NCI-H2081 treated with DMSO at 0.1 percent for 48 hours (cell line): ENCODE measurements at regions not wholly inside any gene's neighbourhood (a gene's known extent, or its start where the extent isn't known, plus 50 kb on each side); places are given as distances from the start of the nearest gene placed in this dataset.

Experiments
- DNase-seq: peaks from one replicate; lab custom pipeline; 2025; lab: John Stamatoyannopoulos, UW

DNA sequence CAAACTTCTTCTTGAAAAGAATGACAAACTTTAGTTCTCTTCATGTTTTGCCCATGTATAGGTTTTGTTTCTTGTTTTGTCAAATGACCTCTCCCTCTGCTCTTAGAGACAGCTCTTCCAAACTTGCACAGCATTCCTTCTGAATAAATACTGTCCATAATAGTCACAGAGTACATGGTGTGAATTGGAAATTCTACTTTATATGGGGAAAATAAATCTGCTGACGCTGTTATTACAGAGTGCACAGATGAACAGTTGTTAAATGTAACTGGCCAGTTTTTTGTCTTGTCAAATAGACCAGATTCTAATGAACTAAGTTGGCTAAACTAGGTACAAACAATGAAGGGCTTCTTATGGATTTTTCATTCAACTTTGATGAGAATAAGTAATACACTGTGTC lies 115.8 kb upstream of the DTNA start:
- DNase-seq = no peak

DNA sequence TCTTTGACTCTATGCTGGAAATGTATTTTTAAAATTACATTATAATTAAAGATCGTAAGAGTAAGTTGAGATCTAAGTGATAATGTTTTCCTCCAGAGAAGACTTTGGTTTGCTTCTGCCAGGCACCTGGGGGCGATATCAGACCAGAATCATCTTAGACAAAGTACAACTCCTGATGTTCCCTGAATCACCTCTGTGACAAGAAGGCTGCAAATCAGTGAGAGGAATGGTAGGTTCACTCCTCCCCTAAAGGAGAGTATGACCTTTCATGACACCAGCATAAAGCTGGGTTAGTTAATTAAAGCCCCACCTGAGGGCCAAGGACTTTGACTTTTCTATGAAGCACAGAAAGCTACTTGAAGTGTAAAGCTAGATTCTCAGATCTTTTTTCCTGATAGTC lies 114.4 kb upstream of the DTNA start:
- no peak for DNase-seq

DNA sequence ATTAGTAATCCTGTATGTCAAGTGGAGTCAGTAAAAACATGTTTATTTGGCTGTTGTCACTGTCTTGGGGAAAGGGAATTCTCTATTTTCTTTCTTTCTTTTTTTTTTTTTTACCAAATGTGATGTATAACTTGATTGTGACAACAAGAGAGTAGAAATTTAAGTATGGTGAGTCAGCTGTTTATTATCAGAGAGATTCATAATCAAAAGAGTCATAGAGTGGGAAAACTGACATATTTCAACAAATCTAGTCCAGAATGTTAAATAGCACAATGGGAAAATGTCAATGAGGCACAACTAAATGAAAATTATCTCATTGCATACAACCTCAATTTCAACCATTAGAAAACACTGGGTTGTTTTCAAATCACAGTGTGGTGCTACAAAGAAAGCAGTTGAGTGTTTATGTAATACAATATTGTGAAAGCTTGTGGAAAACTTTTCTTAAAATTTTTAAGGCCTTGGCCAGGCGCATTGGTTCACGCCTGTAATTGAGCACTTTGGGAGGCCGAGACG lies 111.9 kb upstream of the DTNA start:
- DNase-seq = no peak

DNA sequence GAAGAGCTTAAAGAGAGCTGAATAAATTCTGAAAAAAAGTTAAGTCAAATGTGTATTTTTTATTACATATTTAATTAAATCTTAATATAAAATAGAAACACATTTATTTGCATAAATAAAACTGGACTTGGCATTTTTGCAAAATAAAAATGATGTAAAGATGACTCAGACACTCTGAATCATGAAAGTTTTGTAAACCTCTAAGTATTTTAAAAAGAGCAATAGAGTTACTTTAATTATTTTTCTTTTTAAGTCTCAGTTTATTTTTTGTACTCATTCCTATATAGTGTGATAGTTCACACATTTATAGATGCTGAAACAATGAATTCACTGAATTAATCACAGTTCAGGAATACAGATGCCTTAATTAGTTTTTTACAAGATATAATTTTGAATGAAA lies 109.9 kb upstream of the DTNA start:
- DNase-seq = no peak

DNA sequence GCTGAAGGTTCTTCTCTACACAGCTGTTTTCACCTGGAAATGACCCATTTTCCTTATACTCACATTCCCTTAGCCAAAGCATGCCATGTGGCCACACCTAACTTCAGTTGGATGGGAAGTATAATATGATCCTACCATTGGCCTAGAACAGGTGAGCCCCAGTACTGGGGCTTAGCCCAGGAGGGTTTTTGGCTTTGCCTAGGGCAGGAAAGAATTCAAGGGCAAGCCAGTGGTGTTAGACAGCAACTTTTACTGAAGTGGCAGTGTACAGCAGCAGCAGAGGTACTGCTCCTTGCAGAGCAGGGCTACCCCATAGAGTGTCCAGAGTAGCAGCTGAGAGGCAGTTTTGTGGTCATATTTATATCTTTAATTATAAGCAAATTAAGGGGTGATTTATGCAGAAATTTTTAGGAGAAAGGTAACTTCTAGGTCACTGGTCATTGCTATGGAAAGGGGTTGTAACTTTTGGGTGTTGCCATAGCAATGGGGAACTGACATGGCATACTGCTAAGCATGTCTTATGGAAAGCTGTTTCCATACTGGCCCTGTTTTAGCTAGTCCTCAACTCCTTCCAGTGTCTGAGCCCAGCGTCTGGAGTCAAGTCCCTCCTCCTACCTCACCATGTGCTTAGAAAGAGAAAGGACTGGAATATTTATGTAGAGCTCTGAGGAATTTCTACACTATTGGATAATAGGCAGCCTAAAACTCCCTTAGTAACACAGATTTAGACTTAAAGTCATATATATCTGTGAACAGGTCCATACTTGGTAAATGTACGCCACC lies 109.0 kb upstream of the DTNA start:
- DNase-seq = no peak

DNA sequence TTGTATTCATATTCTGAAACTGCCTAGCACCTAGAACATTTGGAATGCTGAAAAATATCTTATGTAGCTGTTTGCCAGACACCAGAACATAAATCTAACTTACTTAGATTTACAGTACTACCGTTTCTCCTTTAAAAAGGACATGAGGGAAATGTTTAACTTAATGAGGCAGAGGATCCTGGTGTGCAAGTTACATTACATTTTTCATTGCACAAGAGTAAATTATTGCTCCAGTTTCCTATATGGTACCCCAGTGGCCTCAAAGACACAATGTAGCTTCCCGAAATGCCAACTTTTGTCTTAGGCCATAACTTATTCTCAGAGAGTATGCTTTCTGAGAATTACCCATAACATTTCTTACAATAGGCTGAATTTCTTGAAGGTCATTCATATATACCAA lies 105.5 kb upstream of the DTNA start:
- DNase-seq = no peak

DNA sequence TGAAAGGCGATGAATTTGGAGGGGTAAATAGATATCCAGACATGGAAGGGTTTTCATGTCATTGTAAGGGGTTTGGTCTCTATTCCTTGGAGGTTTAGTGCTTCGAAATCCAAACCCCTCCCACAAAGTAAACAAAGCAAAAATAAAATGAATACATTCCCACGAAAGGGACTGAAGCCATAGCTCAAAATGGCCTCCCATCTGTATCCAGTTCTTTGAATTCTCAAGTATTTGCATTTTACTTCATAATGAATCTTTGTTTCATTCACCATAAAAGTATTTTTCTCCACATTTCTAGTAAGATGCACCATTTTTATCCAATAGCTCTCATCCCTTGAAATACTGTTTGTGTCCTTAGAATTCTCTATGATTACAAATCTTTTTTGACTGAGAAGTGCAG lies 103.2 kb upstream of the DTNA start:
- DNase-seq = no peak

DNA sequence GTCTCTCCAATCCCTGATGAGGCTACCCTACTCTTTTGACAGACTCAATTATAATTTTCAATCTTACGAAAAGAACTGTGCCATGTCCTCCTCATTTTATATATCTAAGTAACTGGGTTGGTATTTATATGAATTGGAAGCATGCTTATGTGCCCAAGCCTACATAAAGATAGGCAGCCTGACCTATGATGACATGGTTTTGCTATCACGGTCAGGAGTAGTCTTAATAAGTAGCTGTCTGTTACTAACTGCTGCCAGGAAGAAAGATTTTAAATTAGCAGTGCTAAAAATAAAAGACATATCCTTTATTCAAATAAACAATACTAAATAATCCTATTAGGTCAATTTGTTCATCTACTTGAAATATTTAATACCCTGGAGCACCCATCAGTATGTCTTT lies 102.0 kb upstream of the DTNA start:
- no peak for DNase-seq

DNA sequence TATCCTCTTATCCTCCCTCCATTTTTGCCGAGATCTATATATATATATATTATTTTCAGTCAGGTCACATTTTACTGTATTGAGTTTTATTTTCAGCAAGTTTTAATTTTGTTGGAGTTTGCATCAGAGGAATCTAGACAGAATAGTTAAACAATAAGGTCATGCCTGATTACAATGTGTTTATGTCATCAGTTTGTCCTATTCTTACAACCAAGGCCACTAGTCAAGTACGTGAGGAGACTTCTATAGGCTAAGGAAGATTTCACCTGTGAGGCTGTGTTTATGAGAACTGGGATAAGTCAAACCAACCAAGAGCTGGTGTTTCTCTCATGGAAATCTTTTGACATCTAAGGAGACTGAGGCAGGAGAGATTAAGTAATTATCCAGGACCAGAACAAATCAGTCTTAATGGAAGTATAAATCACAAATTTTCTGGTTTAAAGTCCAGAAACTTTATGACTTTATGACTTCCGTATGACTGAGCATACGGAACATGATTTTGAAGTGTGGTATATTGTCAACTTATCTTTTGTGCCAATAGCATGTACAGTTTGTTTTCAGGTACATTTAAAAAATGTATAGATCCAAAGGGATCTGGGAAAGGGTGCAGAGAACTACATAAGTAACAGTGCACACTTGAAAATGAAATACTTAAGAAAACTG lies 100.0 kb upstream of the DTNA start:
- DNase-seq = no peak

DNA sequence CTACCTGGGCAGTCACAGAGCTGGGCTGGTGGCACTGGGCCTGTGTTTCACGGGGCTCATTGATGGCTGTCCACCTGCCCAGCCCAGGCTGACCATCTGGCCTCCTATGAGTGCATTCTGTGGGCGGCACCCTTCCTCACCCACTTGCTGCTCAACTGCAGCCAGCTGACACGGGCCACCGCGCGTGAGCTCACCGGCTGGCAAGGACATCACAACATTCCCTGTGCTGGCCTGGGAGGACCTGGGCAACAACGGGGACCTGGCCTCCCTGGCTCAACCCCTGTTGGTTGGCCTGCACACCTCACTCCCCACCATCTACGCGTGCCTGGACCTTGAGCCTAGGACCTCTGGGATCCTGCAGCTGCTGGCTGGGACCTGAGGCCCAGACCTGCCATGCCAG lies 98.2 kb upstream of the DTNA start:
- DNase-seq = no peak

DNA sequence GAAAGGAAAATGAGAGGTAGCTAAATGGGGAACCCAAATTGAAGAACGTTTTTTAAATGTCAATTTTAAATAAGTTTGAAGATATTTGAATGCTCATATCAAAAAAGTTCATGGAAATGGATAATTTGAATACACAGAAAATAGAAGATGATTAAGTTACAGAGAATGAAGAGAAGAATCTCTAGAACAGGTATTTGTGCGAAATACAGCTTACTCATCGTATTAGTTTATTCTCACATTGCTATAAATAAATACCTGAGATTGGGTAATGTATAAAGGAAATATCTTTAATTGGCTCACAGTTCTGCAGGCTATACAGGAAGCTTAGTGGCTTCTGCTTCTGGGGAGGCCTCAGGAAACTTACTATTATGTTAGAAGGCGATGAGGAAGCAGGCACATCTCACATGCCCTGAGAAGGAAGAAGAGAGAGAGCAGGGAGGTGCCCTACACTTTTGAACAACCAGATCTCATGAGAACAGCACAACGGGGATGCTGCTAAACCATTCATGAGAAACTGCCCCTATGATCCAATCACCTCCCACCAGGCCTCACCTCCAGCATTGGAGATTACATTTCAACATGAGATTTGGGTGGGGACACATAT lies 89.7 kb upstream of the DTNA start:
- DNase-seq = no peak

DNA sequence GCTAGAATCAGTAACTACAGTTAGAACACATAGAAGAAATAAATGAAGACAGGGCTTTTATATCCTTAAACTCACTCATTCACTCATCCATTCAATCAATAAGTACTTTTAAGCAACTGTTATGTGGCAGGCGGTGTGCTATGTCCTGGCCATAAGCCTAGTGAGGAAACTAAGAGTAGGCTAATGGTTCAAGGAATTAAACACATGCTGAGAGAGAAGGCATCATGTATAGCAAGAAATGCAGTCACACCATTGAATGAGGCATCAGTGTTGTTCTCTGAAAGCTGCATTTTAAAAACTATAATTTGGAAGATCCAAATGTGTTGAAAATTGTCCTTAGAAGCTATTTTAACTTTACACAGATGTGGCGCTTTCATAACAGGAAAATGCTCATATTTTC lies 86.5 kb upstream of the DTNA start:
- DNase-seq = no peak

DNA sequence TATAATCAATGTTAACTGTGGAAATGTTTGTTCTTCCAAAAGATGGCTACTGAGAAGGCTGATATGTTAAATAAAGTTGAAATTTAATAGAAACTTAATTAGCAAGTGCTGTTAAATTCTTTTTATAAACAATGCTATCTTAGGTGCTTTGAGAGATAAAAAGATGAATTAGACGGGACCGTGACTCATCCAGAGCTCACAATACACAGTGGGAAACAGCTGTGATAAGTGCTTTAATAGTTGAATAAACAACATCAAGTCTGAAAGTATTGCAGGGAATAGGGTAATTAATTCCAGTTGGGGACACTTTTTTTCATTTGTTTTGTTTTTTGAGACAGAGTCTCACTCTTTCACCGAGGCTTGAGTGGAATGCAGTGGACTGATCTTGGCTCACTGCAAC lies 85.5 kb upstream of the DTNA start:
- no peak for DNase-seq

DNA sequence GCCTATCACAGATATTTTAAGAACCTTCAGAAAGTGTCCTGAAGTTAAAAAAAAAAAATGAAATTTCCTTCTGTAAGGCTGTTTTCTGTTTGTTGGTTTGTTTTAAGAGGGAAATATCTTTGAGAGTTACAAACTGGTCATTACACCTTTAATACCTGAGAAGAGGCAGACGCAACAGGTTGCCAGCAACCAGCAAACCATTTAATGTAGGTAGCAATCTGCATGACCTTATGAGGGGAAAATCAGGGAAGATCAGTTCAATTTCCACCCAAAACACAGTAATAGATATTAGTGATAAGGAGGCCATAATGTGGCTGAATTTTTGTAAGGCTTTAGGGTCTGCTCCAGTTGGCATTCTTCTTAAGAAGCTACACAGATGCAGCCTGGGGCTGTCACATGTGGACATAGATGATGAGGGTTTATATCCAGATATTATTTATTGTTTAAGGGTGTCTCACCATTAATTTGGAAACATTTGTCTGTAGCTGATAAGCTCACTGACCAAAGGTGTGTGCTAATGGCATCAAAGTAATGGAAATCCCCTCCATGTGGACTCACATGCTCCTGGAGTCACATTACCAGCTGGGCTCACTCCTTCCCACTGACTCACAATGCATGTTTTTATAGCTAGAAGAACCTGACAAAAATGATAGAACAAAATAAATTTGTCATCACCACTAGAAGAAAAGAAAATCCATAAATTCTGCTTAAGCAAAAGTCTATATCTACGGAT lies 83.5 kb upstream of the DTNA start:
- no peak for DNase-seq

DNA sequence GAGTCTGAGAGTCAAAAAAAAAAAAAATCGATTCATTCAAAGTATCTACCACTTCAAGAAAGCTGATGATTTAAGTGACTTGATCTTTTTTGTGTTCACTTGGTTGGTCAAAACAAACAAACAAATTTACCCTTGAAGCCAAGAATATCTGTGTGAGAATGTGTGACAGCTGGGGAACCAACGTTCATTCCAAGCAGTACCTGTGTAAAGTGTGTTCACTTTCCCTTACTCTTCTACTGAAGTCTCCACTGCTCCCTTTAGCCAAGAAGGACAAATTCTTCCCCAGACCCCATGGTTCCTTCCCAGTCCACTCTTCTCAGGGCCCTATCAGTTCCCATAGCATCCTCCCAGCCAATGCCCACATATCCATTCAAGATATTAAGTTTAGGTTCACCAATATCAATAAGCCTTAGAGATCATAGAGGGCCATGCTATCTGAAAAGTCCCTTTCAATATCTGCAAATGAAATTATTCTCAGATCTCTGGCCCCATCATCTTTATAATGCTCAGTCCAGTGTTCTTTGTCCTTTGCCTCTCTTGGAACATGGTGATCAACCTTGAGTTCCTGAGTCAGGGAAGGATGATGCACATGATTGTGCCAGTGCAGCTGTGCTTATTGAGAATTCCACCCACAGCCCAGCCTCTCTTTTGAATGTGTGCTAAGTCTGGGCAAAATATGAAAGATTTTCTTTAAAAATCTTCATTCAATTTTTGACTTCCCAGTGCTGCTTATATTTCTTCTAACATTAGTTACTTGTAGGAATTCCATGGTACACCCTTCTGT lies 82.8 kb upstream of the DTNA start:
- DNase-seq = no peak

DNA sequence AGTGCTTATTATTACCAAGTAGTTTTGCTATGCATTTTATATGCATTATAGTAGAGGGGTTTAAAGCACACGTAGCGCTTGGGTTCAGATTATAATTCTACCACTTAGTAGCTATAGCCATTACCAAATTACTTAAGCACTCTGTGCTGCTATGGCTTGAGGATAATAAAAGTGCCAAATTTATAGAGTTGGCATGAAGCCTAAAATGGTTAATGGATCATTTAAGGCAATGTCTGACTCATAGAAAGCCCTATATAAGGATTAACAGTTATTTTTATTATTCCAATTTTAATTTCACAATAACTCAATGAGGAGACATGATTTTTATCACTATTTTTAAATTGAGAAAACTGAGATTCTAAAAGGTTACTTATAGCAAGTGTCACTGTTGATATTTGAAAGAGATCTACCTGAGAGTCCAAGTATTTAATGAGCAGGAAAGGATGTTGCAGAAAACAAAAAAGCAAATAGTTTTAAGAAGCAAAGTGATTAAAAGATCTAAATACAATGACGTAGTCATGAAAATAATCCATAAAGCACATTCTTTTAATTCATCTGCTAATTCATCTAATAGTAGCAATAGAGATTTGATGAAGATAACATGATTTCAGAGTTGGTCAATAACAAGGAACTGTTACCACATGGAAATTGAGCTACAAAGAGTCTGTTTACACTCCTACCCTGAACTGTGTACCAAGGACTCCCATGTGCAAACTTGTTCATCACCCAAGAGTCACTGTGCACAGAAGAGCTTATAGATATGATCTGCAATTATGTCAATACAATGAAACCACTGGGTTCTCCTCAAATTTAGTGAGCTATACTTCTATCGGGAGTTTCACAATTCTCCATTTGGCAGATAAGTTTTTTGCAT lies 78.8 kb upstream of the DTNA start:
- no peak for DNase-seq

DNA sequence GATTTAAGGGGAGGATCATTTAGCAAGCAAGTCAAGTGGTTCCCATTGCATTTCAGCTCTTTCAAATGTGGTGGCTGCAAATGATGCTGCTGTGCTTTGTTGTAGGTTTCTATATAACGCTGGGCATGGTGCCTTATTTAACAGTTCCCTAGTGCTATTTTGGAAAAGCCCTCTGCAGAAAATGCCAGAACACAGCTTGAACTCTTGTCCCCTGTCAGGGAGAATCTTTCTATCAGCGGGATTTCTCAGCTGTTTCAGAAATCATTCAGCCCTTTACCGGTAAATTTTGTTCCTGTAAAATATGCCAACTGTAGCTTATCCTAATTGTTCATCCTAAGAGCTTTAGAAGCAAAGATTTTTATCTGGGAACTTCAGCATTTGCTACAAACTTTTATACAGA lies 77.8 kb upstream of the DTNA start:
- DNase-seq = no peak

DNA sequence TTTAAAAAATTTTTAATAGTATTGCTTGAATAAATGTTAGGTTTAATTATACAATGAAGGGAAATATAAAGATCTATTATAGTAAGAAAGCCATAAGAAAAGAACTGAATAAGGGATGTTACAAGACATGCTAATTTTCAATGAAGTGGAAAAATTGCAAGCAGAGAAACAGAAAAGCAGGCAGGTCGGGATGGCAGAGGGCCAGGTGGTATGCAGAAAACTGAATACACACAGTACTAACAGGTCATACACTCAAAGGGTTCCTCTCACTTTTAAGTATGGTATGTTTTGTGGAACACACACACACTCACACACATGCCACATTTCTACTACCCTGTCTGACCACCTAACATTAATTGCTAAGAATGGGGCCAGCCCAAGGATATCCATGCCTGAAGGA lies 76.7 kb upstream of the DTNA start:
- DNase-seq = no peak

DNA sequence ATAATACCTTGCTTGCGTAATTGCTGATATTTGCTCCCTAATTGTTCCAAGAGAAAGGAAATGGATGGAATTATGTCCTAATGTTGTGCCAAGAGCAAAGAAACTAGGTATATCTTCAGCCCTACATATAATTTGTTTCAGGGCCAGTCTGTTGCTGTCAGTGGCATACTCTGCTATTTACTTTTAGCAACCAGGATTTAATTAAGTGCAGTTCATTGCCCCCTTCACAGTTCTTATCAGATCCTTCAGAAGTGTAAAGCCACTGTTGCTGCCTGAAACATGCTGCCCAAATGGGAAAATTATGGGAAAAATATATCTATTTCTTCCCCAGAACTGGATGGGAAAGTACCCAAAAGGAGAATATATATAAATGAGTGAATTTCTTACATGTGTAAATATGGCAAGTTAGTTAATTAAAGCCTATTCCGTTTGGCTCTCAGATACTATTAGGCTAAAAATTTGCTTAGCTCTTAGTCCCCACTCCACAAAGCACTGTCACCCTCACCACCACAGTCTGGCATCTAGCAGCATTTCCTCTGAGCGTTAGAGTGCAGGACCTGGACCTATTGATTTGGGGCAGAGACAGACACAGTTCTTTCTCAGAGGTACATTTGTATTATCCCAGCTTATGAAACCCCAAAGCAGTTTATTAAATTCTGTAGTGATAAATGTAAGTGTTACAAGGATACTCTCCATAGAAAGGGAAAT lies 72.8 kb upstream of the DTNA start:
- no peak for DNase-seq

DNA sequence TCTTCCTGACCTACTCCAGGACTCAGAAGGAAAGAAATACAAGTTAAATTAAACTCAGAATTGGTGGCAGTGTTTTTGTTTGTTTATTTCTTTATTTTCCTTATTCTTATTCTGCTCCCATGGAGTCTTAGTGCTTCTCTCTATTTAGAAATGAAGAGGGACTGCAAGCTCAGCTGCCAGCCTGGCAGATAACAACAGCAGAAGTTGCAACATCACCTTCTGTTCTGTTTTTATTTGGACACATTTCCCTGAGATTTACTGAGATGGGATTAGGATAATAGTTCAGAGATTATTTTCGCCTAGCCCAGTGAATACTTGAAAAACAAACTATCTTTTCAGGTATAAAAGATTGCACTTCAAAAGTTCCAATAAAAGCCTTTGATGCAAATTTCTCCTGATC lies 70.4 kb upstream of the DTNA start:
- DNase-seq = no peak
